GM12873 (cell line): ENCODE measurements at regions not wholly inside any gene's neighbourhood (a gene's known extent, or its start where the extent isn't known, plus 50 kb on each side); places are given as distances from the start of the nearest gene placed in this dataset.

Experiments used
- CTCF ChIP-seq: IDR thresholded peaks from 2 replicates; pipeline ENCODE4 v1.5.1; 2012; ENCODE audit warnings: low read depth, mild to moderate bottlenecking, moderate library complexity, low read length, control low read depth; ENCODE audit not compliant: insufficient read depth; ENCODE audit errors: missing control alignments

- TF ChIP-seq CTCF: no peak
Measured at GRCh38 chr2:122172812-122173211, 417.4 kb downstream of the TSN start.

GRCh38 chr2:122174061-122174460 lies 418.6 kb downstream of the TSN start:
- no peak for TF ChIP-seq CTCF

- TF ChIP-seq CTCF: no peak
Measured at GRCh38 chr2:122179492-122180165, 424.2 kb downstream of the TSN start.

GRCh38 chr2:122180972-122181371 lies 425.5 kb downstream of the TSN start:
- TF ChIP-seq CTCF: no peak

GRCh38 chr2:122182616-122183355 lies 427.3 kb downstream of the TSN start:
- no peak for TF ChIP-seq CTCF

- TF ChIP-seq CTCF: no peak
Measured at GRCh38 chr2:122183890-122184289, 428.4 kb downstream of the TSN start.

- no peak for TF ChIP-seq CTCF
Measured at GRCh38 chr2:122186761-122187222, 431.3 kb downstream of the TSN start.
